Fibroblast of skin of left quadriceps (primary cell): ENCODE measurements at regions not wholly inside any gene's neighbourhood (a gene's known extent, or its start where the extent isn't known, plus 50 kb on each side); places are given as distances from the start of the nearest gene placed in this dataset.
"Not testable (repeated sequence)": the region's sequence is repeated elsewhere in the genome, so short reads cannot be mapped to it uniquely, and the experiment has no call there.

Source experiments
- DNase-seq, 2 experiments: peaks; one replicate each; pipeline ENCODE4 v3.0.0-alpha.2; 2013; ENCODE audit warnings: low read depth in 2 of 2

DNA sequence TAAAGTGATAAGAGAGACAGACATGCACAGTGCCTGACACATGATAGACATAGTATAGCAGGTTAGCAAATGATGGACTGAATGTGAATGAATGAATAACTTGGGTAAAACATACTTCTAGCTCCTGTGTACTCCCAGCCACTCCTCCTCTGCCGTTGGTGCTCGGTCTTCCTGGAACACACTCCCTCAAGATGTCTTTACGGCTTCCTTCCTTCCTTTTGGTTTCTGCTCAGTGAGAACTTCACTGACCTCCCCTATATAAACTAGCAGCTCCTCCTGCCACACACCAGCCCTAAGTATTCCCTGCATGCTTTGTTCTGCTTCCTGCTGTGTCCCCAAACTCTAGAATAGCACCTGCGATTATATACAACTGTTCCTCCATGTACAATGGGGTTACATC is 50.2 kb downstream of the RAD54L2 start:
- no peak for DNase-seq

GRCh38 chr3:51591231-51591630 is 52.7 kb downstream of the RAD54L2 start:
- peak; percentile 45 to 48 for DNase-seq

DNA sequence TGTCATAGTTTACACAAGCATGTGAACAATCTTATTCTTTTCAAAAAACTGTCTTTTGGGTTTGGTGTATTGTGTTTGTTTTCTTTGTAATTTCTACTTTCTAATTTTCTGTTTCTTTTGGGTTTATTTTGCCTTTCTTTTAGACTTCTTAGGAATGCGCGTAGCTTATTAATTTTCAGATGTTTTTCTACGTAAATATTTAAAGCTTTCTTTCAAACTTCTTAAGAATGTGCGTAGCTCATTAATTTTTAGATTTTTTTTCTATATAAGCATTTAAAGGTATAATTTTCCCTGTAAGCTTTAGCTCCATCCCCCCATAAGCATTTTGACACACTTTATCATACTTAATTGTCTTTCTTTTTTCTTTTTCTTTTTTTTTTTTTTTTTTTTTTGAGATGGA is 55.2 kb downstream of the RAD54L2 start:
- DNase-seq = no peak

GRCh38 chr3:51599638-51600037 is 61.1 kb downstream of the RAD54L2 start:
- DNase-seq = not testable (repeated sequence)

- no peak for DNase-seq
These were observed 65.7 kb downstream of the RAD54L2 start for GRCh38 chr3:51604212-51604611.

DNA sequence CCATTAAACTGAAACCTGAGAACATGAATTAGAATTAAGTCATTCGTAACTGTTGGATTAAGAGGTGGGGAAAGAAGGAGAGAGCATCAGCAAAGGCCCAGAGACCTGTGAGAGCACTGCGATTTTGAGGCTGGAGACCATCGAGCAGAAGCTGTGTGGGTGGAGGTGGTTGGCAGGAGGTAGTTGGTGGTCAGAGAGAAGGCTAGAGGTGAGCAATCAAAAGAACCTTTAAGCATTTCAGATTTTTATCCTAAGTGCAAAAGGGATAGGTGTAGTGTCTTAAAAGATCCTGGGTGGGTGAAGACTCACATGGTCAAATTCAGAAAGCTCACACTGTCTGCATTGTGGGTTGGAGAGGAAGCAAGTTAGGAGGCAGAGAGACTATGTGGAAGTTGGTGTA is 65.1 kb upstream of the TEX264 start:
- DNase-seq = no peak

DNA sequence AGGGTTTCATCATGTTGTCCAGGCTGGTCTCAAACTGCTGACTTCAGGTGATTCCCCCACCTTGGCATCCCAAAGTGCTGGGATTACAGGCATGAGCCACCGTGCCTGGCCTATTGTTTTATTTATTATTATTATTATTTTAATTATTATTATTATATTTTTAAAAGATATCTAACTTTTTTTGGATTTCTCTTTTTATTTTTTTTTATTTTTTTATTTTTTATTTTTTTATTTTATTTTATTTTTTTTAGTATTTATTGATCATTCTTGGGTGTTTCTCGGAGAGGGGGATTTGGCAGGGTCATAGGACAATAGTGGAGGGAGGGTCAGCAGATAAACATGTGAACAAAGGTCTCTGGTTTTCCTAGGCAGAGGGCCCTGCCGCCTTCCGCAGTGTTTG is 64.2 kb upstream of the TEX264 start:
- not testable (repeated sequence) for DNase-seq

DNA sequence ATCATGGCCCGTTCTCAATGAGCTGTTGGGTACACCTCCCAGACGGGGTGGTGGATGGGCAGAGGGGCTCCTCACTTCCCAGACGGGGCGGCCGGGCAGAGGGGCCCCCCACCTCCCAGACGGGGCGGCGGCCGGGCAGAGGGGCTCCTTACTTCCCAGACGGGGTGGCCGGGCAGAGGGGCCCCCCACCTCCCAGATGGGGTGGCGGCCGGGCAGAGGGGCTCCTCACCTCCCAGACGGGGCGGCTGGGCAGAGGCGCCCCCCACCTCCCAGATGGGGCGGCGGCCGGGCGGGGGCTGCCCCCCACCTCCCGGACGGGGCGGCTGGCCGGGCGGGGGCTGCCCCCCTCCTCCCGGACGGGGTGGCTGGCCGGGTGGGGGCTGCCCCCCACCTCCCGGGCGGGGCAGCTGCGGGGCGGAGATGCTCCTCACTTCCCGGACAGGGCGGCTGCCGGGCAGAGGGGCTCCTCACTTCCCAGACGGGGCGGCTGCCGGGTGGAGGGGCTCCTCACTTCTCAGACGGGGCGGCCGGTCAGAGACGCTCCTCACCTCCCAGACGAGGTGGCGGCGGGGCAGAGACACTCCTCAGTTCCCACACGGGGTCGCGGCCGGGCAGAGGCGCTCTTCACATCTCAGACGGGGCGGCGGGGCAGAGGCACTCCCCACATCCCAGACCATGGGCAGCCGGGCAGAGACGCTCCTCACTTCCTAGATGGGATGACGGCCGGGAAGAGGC is 63.3 kb upstream of the TEX264 start:
- DNase-seq = not testable (repeated sequence)

DNA sequence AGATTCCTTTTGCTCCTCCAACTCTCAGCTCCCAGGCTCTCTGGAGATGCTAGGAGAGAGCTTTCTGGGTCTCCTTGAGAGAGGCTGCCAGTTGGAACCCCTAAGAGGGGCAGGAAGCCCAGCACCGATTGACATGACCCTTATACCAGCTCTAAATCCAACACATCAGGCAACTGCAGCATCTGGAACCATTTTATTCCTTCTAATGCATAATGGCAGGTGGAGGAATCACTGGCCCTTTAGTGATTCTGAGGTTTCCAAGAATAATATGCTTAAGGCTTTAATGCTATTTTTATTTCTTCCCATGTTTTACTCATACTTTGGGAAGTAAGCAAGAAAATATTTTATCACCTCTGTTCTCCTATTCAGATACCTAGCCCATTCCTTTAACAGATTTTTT is 60.3 kb upstream of the TEX264 start:
- DNase-seq = no peak

DNA sequence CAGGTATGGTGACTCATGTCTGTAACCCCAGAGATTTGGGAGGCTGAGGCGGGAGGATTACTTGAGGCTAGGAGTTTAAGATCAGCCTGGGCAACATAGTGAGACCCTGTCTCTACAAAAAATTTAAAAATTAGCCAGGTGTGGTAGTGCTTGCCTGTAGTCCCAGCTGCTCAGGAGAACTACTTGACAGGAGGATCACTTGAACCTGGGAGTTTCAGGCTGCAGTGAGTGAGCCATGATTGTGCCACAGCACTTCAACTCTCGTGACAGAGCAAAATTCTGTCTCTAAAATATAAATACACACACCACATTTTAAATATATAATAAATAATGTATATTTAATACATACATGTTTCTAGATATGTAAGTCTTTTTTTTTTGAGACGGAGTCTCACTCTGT is 53.5 kb upstream of the TEX264 start:
- DNase-seq = no peak

DNA sequence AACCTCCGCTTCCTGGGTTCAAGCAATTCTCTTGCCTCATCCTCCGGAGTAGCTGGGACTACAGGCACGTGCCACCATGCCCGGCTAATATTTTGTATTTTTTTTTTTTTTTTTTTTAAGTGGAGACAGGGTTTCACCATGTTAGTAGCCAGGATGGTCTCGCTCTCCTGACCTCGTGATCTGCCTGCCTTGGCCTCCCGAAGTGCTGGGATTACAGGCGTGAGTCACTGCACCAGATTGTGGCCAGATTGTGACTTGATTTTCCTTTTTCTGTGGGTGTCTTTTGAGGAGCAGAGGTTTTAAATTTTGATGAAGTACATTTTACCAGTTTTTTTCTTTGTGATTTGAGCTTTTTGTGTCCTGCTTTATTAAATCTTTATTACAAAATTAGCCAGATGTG is 53.0 kb upstream of the TEX264 start:
- not testable (repeated sequence) for DNase-seq

- no peak for DNase-seq
These were observed 52.6 kb upstream of the TEX264 start for GRCh38 chr3:51618496-51618895.

- no peak for DNase-seq
These were observed 51.1 kb upstream of the TEX264 start for GRCh38 chr3:51619983-51620382.

DNA sequence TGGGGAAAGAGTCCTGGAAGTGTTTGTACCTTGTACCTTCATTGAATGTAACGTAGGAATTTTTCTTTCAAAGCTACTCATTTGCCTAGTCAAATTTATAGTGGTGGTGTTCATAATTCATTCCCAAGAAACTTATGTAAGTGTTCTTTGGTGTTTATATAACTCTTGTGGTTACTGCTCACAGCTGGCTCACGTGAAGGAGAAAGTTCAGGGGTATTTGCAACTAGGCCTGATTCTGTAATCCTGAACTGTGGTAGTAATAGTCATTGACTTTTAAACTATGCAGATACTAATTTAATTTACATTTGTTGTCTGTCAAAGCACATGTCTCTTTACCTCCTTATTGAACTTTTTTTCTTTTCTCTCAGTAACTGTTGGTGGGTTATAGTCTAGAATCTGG is 50.5 kb upstream of the TEX264 start:
- DNase-seq = peak; percentile 20 to 22

- DNase-seq = no peak
These were observed 49.8 kb upstream of the TEX264 start for GRCh38 chr3:51621091-51621892.
